HG02759 (cell line): ENCODE measurements at regions not wholly inside any gene's neighbourhood (a gene's known extent, or its start where the extent isn't known, plus 50 kb on each side); places are given as distances from the start of the nearest gene placed in this dataset.

Experiments used
- ATAC-seq: cut with Tn5 transposase; IDR thresholded peaks from one replicate; pipeline ENCODE4 v1.9.1; 2021; ENCODE audit warnings: mild to moderate bottlenecking, moderate library complexity; ENCODE audit not compliant: unreplicated experiment

- ATAC-seq = no peak
Measured at GRCh38 chr18:78169174-78169864, 810.3 kb upstream of the SALL3 start.

- ATAC-seq = no peak
Measured at GRCh38 chr18:78171954-78172353, 807.7 kb upstream of the SALL3 start.

- ATAC-seq = no peak
Measured at GRCh38 chr18:78174737-78175136, 804.9 kb upstream of the SALL3 start.

- no peak for ATAC-seq
Measured at GRCh38 chr18:78178812-78179211, 800.8 kb upstream of the SALL3 start.

GRCh38 chr18:78180741-78181140 is 798.9 kb upstream of the SALL3 start:
- no peak for ATAC-seq

GRCh38 chr18:78183815-78184214 is 795.8 kb upstream of the SALL3 start:
- no peak for ATAC-seq

GRCh38 chr18:78191276-78191675 is 788.3 kb upstream of the SALL3 start:
- no peak for ATAC-seq

- no peak for ATAC-seq
Measured at GRCh38 chr18:78192054-78192453, 787.6 kb upstream of the SALL3 start.

- ATAC-seq = no peak
Measured at GRCh38 chr18:78196280-78196679, 783.3 kb upstream of the SALL3 start.

GRCh38 chr18:78199002-78199401 is 780.6 kb upstream of the SALL3 start:
- ATAC-seq = no peak

- no peak for ATAC-seq
Measured at GRCh38 chr18:78199611-78200010, 780.0 kb upstream of the SALL3 start.

GRCh38 chr18:78207942-78208341 is 771.7 kb upstream of the SALL3 start:
- no peak for ATAC-seq

- no peak for ATAC-seq
Measured at GRCh38 chr18:78208461-78208860, 771.2 kb upstream of the SALL3 start.

- no peak for ATAC-seq
Measured at GRCh38 chr18:78213361-78213994, 766.1 kb upstream of the SALL3 start.

- ATAC-seq = no peak
Measured at GRCh38 chr18:78221496-78221895, 758.1 kb upstream of the SALL3 start.

- no peak for ATAC-seq
Measured at GRCh38 chr18:78228974-78229373, 750.6 kb upstream of the SALL3 start.

GRCh38 chr18:78230911-78231310 is 748.7 kb upstream of the SALL3 start:
- ATAC-seq = no peak

GRCh38 chr18:78232196-78232595 is 747.4 kb upstream of the SALL3 start:
- ATAC-seq = no peak

- ATAC-seq = no peak
Measured at GRCh38 chr18:78237864-78238263, 741.8 kb upstream of the SALL3 start.

- ATAC-seq = no peak
Measured at GRCh38 chr18:78238404-78239089, 741.1 kb upstream of the SALL3 start.

GRCh38 chr18:78239090-78239457 is 740.5 kb upstream of the SALL3 start:
- no peak for ATAC-seq

- ATAC-seq = no peak
Measured at GRCh38 chr18:78240101-78240500, 739.5 kb upstream of the SALL3 start.
